Fibroblast of peridontal ligament (primary cell): ENCODE measurements at regions not wholly inside any gene's neighbourhood (a gene's known extent, or its start where the extent isn't known, plus 50 kb on each side); places are given as distances from the start of the nearest gene placed in this dataset.
"Not testable (repeated sequence)": the region's sequence is repeated elsewhere in the genome, so short reads cannot be mapped to it uniquely, and the experiment has no call there.

ENCODE experiments used
- DNase-seq: peaks from one replicate; pipeline ENCODE4 v3.0.0-alpha.2; 2010; ENCODE audit errors: extremely low read depth

DNA sequence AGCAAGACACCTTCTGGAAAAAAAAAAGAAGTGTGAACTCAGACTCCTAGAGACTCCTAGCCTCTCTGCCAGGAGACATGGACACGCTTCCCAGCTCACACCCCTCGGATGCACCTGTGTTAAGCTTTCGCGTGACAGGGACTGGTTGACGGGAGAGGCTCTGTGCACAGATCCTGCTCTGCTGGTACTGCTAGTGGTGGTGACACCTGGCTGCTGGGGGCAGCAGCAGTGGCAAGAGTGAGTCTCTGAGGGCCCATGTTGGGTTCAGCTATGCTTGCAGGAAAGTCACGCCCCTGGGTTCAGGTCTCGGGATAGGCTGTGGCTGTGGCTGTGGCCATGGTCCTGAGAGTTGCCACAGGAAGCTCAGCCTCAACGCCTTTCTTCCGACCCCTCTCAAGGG lies 81.1 kb downstream of the XRCC2 start:
- DNase-seq, result no peak

DNA sequence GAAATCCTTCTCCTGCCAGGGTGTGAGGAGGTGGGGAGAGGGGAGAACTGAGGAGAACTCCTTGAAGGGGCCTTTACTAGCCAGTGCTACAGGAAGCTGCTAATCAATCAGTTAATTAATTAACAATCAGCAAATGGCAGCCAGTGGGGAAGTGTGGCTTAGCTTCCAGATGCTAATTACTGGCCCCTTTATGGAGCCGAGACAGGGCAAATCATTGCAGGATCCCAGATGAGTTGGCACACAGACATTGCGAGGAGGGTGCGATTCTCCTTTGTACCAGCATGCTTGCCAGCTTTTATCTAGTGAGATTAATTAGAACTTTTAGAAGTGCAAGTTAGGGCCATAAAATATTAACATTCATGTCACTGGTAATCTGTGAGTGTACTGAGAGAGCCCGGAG lies 84.0 kb downstream of the XRCC2 start:
- no peak for DNase-seq

DNA sequence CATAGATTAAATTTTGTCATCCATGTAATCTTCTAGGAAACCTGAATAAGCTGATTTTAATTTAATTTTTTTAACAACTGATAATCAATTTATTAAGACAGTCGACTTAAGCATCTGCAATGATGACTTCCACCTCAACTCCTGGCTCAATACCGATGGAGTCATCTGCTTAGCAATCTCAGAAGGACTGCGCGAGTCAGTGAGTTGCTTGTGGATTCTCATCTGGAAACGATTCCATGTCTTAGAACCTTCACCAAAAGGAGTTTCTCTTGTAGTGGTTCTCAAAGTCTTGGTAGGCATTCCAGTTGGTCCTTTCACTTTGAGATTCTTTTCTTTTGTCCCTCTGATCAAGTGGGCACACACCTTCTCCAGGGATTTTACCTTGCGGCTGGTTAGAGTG lies 85.5 kb downstream of the XRCC2 start:
- no peak for DNase-seq

DNA sequence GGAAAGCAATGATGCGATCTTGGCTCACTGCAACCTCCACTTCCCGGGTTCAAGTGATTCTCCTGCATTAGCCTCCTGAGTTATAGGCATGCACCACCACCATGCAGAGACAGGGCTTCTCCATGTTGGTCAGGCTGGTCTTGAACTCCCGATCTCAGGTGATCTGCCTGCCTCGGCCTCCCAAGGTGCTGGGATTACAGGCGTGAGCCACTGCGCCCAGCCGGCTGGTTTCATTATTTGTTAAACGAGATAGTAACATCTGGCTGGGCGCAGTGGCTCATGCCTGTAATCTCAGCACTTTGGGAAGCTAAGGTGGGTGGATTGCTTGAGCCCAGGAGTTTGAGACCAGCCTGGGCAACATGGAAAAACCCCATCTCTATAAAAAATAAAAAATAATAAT lies 86.1 kb downstream of the XRCC2 start:
- DNase-seq, result not testable (repeated sequence)

DNA sequence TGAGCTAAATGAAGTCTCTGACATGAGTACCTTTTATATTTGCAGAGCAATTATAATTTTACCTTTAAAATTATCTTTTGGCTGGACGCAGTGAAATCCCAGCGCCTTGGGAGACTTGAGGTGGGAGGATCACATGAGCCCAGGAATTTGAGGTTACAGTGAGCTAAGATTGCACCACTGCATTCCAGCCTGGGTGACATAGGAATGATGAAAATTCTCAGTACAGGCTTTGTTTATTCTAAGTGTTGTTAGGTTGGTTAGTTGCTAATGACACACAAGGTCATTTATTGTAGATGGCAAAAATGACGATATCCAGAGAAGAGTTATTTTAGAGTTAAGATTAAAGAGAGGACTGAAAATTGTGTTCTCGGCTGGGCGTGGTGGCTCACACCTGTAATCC lies 87.6 kb downstream of the XRCC2 start:
- DNase-seq, result peak; percentile 5

DNA sequence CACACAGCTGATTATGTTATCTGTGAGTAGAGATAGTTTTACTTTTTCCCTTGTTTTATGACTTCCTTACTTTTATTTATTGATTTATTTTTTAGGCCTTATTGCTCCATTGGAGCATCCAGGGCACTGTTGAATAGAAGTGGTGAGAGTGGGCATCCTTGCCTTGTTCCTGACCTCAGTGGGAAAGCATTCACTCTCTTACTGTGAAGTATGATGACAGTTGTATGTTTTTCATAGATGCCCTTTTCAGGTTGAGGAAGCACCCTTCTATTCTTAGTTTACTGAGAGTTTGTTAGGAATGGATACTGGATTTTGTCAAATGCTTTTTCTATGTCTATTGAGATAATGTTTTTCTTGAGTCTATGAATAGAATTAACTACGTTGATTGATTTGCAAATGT lies 88.6 kb downstream of the XRCC2 start:
- no peak for DNase-seq

DNA sequence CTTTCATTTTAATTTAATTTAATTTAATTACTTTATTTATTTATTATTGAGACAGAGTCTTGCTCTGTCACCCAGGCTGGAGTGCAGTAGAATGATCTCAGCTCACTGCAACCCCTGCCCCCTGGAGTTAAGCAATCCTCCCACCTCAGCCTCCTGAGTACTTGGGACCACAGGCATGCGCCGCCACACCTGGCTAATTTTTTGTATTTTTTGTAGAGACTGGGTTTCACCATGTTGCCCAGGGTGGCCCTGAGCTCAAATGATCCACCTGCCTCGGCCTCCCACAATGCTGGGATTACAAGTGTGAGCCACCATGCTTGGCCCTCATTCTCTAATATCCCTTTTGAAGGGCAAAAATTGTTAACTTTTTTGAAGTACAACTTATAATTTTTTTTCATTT lies 92.9 kb downstream of the XRCC2 start:
- DNase-seq, result no peak

DNA sequence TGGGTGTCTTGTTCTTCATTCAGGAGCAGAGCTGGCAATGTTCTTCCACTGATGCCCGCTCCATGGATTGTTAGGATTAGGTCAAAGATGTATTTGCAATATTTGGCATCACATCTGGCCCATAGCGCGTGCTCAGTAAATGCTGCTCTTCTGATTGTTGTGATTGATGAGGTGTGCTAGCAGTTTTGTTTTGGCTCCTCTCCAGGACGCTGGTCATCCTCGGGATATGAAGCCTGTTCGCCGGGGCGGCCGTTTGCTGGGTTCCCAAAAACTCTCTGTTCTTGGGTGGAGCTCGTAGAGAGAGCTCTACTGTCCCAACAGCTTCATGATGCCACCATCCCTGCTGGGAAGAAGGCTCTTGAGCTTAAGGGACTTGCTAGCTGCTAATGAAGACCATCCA lies 96.9 kb downstream of the XRCC2 start:
- DNase-seq, result no peak

DNA sequence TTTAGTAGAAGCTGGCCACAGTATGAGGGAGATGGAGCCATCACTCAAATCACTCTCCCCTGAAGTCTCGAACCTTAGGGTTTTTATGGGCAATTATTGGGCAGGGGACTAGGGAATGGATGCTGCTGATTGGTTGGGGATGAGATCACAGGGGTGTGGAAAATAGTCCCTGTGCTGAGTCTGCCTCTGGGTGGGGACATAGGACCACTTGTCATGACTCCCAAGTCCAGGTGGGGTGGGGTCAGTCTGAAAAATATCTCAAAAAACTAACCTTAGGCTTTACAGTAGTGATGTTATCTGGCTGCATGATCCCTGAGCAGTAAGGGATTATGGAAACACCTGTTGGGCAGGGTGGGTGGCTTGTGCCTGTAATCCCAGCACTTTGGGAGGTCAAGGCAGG lies 98.6 kb downstream of the XRCC2 start:
- DNase-seq, result no peak

DNA sequence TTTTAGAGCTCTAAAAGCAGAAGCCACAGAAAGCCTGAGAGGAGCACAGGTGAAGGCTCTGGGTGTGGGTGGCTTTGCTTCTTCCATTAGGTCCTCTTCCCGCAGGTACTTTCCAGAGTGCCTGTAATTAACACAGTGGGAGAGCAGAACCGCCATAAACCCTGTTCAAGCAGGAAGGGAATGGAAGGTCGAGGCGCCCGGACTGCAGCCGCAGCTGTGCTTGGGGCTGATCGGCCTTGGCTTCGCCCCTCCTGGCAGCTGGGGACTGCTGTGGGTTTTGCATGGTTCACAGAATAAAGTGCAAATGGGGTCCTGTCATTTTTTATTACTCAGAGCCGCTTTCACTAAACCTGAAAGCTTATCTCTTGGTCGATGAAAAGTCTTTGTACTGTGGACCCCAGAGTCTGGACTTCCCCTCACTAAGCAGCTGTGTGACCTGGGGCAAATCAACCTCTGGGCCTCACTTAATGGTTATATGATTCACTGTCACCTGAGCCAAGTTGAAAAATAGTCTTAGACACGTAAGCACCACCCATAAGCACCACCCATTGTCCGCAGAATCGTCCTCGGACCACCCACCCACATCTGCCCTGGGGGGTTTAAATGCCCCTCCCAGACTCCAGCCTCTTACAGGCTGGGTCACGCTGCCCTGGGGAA lies 100.9 kb downstream of the XRCC2 start:
- no peak for DNase-seq

DNA sequence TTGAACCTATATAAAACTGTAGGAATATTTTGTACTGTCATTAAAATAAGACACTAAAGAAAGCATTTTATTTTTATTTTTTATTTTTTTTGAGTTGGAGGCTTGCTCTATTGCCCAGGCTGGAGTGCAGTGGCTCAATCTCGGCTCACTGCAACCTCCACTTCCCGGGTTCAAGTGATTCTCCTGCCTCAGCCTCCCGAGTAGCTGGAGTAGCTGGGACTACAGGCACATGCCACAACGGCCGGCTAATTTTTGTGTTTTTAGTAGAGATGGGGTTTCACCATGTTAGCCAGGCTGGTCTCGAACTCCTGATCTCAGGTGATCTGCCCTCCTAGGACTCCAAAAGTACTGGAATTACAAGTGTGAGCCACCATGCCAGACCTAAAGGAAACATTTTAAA lies 102.8 kb downstream of the XRCC2 start:
- not testable (repeated sequence) for DNase-seq

DNA sequence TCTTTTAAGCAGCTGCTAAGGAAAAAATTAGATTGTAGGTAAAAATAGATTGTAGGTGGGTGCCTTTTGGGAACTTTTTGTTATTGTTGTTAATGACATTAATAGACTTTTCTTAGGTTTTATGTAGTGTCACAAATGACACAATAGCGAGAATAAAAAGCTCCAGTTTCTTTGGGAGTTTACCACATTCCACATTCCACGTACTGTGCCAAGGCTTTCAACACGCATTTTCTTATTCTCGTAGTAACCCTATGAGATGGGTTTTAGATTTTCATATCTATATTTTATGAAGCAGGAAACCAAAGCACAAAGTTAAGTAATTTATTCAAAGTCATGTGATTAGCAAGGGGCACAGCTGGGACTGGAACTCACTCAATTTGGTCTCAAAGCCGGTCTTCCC lies 103.8 kb downstream of the XRCC2 start:
- no peak for DNase-seq

DNA sequence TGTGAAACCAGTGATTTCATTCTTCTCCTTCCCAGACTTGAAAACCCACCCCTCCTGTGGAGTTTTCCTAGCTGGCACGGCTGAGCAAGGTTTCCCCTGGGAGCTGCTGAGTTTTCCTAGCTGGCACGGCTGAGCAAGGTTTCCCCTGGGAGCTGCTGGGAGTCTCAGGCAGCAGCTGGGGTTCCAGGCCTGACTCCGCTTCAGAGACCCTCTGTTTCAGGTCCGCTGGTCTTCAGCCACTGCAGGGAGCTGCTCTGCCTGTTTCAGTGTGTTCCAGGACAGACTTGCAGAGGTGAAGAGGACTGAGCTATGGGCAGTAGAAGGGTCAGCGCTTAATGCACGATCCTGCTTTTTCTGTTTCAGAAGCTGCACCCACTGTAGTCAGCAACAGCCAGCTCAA lies 104.9 kb downstream of the XRCC2 start:
- DNase-seq, result no peak

DNA sequence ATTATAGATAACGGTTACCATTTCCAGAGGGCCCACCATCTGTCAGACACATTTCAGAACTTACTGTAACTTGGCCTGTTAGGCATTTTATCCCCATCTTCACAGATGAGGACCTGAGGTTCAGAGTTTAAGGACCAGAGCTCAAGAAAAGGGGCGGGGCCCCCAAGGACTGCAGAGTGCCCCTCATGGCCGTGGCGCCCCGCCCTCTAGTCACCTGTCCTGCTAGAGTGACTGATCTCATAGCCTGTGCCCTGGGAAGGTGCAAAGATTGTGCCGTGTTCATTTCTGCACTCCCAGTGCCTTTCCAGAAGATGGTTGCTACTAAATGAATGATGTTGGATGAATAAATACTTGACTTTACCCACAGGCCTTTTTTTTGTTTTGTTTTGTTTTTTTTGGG lies 107.0 kb downstream of the XRCC2 start:
- DNase-seq, result no peak

DNA sequence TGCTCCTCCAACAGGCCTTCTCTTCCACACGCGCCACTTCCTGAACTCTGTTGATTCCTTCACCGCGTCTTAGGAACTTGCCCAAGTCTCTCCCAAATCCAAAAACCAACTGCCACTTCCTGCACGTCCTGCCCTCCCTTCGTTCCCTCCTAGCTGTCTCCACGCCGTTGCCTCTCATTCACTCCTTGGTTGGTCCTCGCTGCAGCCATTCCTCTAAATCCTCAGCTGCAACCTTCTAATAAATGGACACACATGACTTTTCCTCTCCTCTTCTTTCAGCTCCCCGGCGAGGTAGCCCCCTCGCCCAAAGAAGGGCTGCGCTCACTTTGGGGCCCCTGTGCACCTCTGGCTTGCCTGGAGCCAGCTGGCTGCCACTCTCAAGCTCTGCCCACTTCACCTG lies 110.2 kb downstream of the XRCC2 start:
- DNase-seq, result no peak

DNA sequence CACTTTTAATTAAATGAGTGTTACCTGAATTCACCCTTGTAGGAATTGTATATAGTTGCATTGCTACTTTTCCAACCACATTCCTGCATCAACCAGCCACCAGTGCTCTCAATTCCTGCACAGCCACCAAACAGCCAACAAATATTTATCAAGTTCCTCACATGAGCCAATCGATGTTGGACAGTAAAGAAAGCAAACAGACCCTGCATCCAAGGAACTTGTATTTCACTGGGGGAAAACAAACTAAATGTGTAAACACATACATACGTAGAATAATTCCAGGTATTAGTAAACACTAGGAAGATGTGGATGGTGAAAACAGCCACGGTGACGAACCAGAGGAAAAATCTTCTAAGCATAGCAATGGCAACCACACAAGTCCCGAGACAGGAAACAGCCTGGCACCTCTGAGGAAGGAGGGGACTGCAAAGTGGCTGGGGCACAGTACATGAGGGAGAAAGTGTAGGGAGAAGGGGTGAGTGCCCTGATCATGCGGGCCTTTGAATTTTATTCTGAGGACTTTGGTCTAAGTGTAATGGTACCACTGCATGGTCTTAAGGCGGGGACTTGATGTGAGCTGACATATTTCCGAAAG lies 111.2 kb downstream of the XRCC2 start:
- DNase-seq, result no peak

DNA sequence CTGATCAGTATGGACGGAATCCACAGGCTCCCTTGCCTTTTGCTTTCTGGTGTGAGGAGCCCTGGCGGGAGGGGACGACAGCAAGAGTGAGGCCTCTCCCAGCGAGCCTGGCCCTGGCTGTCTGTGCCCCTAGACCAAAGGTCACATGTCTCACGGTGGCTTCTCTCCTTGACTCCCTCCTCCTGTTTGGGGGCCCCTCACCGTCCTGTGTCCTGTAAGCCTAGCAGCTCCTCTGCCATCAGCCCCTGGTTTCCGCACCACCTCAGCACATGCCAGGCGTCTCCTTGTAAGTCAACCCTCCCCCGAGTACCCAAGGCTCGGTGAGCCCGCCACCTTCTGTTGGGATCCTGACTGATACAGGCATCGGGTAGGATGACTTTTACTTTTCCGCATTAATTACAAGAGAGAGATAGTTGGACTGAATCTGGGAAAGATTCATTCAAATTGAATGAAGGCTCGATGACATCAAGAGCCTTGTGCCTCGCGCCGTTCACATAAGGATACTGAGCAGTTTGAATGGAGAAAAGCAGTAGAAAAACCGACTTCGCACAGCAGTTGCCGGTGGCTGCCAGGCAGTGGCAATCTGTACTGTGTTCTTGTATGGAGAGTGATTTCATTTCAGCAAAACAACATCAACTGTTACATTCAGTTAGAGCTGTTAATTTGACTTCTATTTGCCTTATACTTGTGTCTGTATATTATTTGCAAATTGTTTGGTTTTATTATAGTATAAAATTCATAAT lies 119.8 kb downstream of the XRCC2 start:
- no peak for DNase-seq

DNA sequence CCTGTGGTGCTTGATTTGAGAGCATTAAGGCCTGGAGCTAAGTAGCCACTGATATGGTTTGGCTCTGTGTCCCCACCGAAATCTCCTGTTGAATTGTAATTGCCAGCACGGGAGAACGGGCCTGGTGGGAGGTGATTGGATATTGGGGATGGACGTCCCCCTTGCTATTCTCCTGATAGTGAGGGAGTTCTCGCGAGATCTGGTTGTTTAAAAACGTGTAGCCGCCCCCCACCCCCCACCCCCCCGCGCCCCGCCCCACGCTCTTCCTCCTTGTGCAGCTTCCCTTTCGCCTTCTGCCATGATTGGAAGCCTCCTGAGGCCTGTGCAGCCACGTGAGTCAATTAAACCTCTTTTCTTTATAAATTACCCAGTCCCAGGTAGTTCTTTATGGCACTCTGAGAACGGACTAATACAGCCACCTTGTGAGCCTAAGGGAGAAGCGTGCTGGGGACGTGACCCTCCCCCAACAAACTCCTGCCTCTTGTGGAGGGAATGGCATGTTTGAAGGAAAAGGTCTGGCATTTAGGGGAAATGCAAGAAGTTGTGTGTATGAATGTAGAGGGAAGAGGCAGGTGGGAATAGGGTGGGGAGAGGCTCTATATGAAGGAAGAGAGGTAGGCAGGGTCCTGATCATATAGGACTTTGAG lies 118.0 kb upstream of the KMT2C start:
- DNase-seq, result no peak

DNA sequence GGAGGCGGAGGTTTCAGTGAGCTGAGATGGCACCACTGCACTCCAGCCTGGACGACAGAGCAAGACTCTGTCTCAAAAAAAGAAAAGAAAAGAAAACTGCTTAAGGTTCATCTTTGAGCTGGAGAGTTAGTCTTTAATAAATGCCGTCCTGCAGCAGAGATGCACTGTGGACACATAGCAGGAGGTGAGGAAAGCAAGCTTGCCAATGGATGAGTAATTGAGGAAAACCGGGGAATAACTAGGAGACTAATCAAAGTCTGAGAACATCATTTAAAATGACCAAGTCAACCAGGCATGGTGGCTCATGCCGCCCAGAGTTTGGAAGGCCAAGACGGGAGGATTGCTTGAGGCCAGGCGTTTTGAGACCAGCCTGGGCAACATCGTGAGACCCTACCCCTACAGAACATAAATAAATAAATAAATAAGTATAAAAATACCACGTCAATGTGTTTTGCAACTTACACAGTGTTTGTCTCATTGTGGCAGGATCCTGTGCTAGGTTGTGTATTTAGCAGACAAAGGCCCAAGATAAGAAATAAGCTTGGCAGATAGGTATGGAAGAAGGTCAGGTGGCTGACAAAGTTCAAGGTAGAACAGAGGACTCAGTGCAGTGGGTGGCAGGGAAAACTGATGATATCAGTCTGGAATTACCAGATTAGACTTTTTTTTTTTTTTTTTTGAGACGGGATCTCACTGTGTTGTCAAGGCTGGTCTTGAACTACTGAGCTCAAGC lies 115.7 kb upstream of the KMT2C start:
- DNase-seq, result no peak

DNA sequence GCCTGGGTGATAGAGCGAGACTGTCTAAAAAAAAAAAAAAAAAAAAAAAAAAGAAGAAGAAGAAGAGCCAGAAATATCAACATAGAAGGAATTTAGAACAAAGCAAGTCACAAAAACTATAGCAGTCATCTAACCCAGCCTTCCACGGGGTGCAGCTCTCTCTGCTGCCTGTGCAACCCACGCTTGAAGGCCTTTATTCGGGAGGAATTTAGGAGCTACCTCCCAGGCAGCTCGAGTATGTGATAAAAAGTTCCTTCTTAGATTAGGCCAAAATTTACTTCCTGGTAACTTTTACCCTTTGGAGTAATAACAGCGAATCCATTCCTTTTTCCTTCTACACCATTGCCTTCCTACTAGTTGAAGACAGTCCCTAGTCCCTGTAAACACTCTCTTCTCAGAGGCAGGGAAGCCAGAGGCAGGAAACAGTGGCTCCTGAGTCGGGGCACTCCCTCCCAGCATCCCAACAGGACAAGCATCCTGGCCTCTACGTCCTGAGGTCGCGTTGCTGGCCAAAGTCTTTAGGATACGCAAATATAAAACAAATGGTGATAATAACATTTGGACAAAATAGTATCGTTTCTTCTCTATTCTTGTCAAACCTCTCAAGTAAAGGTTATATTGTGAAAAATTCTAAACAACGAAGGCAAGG lies 109.3 kb upstream of the KMT2C start:
- DNase-seq, result no peak

DNA sequence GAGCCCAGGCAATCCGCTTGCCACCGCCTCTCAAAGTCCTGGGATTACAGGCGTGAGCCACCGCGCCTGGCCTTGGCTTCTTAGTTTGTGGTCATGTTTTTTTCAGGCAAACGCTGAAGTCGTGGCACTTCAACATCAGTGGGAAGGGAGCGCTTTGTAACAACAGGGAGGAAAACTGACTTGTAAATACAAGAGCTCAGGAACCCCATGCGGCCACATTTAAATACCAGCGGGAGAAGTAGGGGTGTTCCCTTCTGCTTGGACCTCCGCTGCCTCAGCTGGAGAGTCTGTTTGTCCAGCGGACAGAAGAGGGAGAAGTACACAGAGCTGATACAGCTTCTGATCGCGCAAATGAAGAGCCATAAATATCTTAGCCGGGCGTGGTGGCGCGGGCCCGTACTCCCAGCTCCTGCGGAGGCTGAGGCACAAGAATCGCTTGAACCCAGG lies 108.7 kb upstream of the KMT2C start:
- DNase-seq, result no peak

DNA sequence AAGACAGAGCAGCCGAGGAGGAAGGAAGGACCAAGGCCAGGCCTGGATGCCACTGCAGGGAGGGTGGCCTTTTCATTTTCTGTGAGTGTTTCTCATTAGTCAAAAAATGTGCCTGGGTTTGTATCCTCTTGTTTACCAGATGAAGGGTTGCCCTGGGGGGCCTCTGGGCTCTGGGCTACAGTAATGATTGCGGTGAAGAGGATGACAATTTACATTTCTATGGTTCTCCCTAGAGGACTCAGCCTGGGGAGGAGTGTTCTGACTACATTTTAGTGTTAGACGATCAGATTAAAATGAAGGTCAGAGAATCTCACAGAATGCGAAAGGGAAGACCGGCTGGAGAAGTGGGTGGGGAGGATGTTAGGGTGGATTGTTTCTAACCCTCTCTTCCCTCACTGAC lies 108.0 kb upstream of the KMT2C start:
- DNase-seq, result peak; percentile 4
